Astrocyte (in vitro differentiated cells and primary cell): ENCODE measurements at regions not wholly inside any gene's neighbourhood (a gene's known extent, or its start where the extent isn't known, plus 50 kb on each side); places are given as distances from the start of the nearest gene placed in this dataset.

Source experiments
- DNase-seq: peaks from one replicate; pipeline ENCODE4 v3.0.0-alpha.2; 2010; ENCODE audit warnings: low read depth
- FAIRE-seq: peaks from 2 replicates; lab custom pipeline; 2011; peaks lifted over from hg19 to GRCh38; lab: Jason Lieb, UNC
- H2AFZ ChIP-seq: 2 replicates; pipeline ENCODE4 v1.6.0; 2012; ENCODE audit warnings: low read depth, low read length, inconsistent platforms
- H3K27ac ChIP-seq: 2 replicates; pipeline ENCODE4 v1.5.1; 2011; ENCODE audit warnings: low read depth, low read length, inconsistent platforms
- H3K27me3 ChIP-seq: 2 replicates; pipeline ENCODE4 v1.6.0; 2011; ENCODE audit warnings: low read length, inconsistent platforms; ENCODE audit not compliant: insufficient read depth
- H3K36me3 ChIP-seq: 2 replicates; pipeline ENCODE4 v1.5.1; 2011; ENCODE audit warnings: low read length, inconsistent platforms; ENCODE audit not compliant: insufficient read depth
- H3K4me1 ChIP-seq: 2 replicates; pipeline ENCODE4 v1.5.1; 2011; ENCODE audit warnings: low read length, inconsistent platforms; ENCODE audit not compliant: insufficient read depth
- H3K4me2 ChIP-seq: 2 replicates; pipeline ENCODE4 v1.6.0; 2012; ENCODE audit warnings: low read length, inconsistent platforms
- H3K4me3 ChIP-seq: 2 replicates; pipeline ENCODE4 v1.5.1; 2011; ENCODE audit warnings: low read depth, mild to moderate bottlenecking, low read length, inconsistent platforms; ENCODE audit not compliant: insufficient read depth
- H3K79me2 ChIP-seq: 2 replicates; pipeline ENCODE4 v1.6.0; 2012; ENCODE audit warnings: mild to moderate bottlenecking, low read length, inconsistent platforms; ENCODE audit not compliant: insufficient read depth
- H3K9ac ChIP-seq: 2 replicates; pipeline ENCODE4 v1.6.0; 2012; ENCODE audit warnings: mild to moderate bottlenecking, low read length, inconsistent platforms
- H3K9me3 ChIP-seq: 2 replicates; pipeline ENCODE4 v1.5.1; 2012; ENCODE audit warnings: low read depth, mild to moderate bottlenecking, low read length, inconsistent platforms; ENCODE audit not compliant: insufficient read depth
- H4K20me1 ChIP-seq: 2 replicates; pipeline ENCODE4 v1.6.0; 2012; ENCODE audit warnings: low read length, inconsistent platforms; ENCODE audit not compliant: insufficient read depth
- H3K27ac Mint-ChIP-seq: one replicate; pipeline ENCODE4 v1.8.0; 2021; ENCODE audit warnings: mild to moderate bottlenecking, mixed read lengths; ENCODE audit not compliant: unreplicated experiment
- H3K27me3 Mint-ChIP-seq: one replicate; pipeline ENCODE4 v1.8.0; 2021; ENCODE audit warnings: low read depth, mixed read lengths; ENCODE audit not compliant: unreplicated experiment
- H3K36me3 Mint-ChIP-seq: one replicate; pipeline ENCODE4 v1.8.0; 2021; ENCODE audit warnings: low read depth, mixed read lengths; ENCODE audit not compliant: unreplicated experiment
- H3K4me1 Mint-ChIP-seq: one replicate; pipeline ENCODE4 v1.8.0; 2021; ENCODE audit warnings: low read depth, mixed read lengths; ENCODE audit not compliant: unreplicated experiment
- H3K4me3 Mint-ChIP-seq: one replicate; pipeline ENCODE4 v1.8.0; 2021; ENCODE audit warnings: mild to moderate bottlenecking, moderate library complexity, mixed read lengths; ENCODE audit not compliant: unreplicated experiment
- H3K9me3 Mint-ChIP-seq: one replicate; pipeline ENCODE4 v1.8.0; 2021; ENCODE audit warnings: mild to moderate bottlenecking, mixed read lengths; ENCODE audit not compliant: unreplicated experiment
- EZH2 ChIP-seq: IDR thresholded peaks from 2 replicates; pipeline ENCODE4 v1.6.1; 2012; ENCODE audit warnings: mild to moderate bottlenecking, low read length, inconsistent platforms; ENCODE audit not compliant: insufficient read depth
- TF ChIP-seq, protein P1 (sequence below): IDR thresholded peaks from 2 replicates; pipeline ENCODE4 v1.5.1; 2011; ENCODE audit warnings: low read depth, mild to moderate bottlenecking, inconsistent platforms, low read length, moderate library complexity; ENCODE audit not compliant: insufficient read depth

DNA sequence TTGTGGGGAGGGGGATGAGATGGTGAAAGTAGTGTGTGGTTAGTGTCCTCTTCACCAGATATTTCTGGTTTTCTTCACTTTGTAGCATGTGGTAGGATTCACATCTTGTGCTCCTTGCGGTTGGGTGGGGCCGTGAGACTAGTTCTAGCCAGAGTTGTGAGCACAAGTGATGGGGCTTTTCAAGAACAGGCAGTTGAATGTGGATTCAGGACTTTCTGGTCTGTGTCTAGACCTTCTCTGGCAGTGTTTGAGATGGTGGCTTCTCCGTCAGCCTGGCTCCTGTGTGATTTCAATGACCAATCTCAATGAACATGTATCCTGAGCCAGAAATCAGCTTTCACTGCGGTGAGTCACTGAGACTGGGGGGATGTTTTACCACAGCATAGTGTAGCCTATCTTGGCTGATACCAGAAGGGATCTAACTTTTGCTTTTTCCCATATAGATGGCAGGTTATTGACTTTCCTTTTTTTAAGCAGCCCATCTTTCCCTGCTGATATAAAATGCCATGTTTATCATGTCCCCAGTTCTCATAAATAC lies 82.6 kb downstream of the RPLP1 start:
- no peaks in the 10 kb centered on the region for H3K9me3 ChIP-seq
- H3K36me3 ChIP-seq: no peaks in the 10 kb centered on the region
- Mint-ChIP-seq H3K36me3 (peaks cover 2% of the 10 kb centered on the region), H3K4me1 (peaks cover 16% of the 10 kb centered on the region), H3K9me3 (no peaks in the 10 kb centered on the region), H3K27ac (no peak overlapping the region), H3K4me3 (no peak overlapping the region), H3K27me3 (peaks cover 33% of the 10 kb centered on the region)
- no peaks in the 10 kb centered on the region for H3K79me2 ChIP-seq
- H3K27ac ChIP-seq: no peak overlapping the region
- peaks cover 9% of the 10 kb centered on the region for H3K27me3 ChIP-seq
- H3K4me2 ChIP-seq: peak overlapping the region; percentile 47
- FAIRE-seq (peak; percentile 98), DNase-seq (peak; percentile 84)
- H4K20me1 ChIP-seq: no peaks in the 10 kb centered on the region
- H2AFZ ChIP-seq: no peak overlapping the region
- H3K9ac ChIP-seq: no peak overlapping the region
- H3K4me3 ChIP-seq: no peak overlapping the region
- no peak for TF ChIP-seq EZH2
- TF ChIP-seq, protein P1, sequence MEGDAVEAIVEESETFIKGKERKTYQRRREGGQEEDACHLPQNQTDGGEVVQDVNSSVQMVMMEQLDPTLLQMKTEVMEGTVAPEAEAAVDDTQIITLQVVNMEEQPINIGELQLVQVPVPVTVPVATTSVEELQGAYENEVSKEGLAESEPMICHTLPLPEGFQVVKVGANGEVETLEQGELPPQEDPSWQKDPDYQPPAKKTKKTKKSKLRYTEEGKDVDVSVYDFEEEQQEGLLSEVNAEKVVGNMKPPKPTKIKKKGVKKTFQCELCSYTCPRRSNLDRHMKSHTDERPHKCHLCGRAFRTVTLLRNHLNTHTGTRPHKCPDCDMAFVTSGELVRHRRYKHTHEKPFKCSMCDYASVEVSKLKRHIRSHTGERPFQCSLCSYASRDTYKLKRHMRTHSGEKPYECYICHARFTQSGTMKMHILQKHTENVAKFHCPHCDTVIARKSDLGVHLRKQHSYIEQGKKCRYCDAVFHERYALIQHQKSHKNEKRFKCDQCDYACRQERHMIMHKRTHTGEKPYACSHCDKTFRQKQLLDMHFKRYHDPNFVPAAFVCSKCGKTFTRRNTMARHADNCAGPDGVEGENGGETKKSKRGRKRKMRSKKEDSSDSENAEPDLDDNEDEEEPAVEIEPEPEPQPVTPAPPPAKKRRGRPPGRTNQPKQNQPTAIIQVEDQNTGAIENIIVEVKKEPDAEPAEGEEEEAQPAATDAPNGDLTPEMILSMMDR: no peak
- peaks cover 16% of the 10 kb centered on the region for H3K4me1 ChIP-seq

DNA sequence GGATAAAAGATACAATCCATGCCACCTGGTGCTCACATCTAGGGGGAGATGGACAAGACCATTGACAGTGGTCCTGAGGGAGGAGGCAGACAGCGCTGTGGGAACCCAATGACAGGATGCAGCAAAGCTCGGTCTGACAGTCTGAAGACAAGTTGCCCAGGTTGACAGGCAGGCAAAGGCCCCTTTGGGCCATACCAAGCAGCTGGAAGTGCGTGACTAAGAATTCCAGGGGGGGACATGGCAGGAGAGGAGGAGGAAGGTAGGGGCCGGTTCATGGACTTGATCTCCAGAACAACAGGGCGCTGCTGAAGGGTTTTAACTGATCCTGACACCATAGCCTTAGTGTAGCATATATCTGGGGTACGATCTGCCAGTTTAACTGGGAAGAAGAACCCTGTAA lies 83.4 kb downstream of the RPLP1 start:
- TF ChIP-seq EZH2: no peak
- TF ChIP-seq, protein P1: no peak
- H3K36me3 Mint-ChIP-seq: peaks cover 2% of the 10 kb centered on the region
- Histone ChIP-seq H3K27ac (no peak overlapping the region), H3K9ac (no peak overlapping the region), H3K79me2 (no peaks in the 10 kb centered on the region), H3K27me3 (peaks cover 14% of the 10 kb centered on the region), H4K20me1 (no peaks in the 10 kb centered on the region), H3K36me3 (no peaks in the 10 kb centered on the region), H3K9me3 (no peaks in the 10 kb centered on the region), H3K4me2 (no peak overlapping the region), H3K4me1 (peaks cover 13% of the 10 kb centered on the region), H3K4me3 (no peak overlapping the region), H2AFZ (no peak overlapping the region)
- H3K27ac Mint-ChIP-seq: no peak overlapping the region
- H3K4me1 Mint-ChIP-seq: peaks cover 11% of the 10 kb centered on the region
- DNase-seq (no peak), FAIRE-seq (no peak)
- H3K27me3 Mint-ChIP-seq: peaks cover 32% of the 10 kb centered on the region
- H3K4me3 Mint-ChIP-seq: no peak overlapping the region
- no peaks in the 10 kb centered on the region for H3K9me3 Mint-ChIP-seq

DNA sequence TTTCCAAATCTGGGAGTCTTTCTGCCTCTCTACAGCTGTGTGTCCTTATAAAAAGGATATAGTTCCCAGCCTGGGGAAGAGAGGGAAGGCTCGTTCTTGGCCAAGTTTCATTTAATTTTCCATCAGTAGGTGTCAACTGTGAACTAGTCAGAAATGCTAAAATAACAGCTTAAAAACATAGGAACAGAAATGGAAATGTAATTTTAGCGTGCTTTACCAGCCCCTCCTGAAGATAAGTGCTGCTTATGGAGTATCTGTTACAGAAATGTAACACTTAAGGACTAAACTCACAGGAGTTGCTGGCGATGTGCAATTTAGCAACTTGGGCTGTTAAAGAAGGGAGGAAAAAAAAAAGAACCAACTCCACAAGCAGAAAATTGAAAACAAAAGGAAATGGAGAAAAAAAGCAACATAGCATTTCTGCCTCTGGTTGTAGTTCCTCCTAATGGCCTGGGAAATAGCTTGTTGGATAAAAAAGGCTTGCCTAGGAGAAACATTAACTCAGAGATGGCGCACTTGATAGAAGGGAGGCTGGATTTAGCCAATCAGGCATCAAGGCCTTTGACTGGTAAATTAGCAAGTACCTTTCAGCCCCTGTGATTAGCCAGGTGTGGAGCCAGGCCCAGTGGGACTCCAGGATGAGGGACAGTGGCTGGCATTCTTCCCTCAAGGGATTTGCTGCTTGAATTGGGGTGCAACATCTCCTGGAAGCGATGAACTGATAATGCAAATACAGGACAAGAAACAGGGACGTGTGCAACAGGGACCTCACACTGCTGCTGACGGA lies 84.3 kb downstream of the RPLP1 start:
- no peak overlapping the region for H3K4me2 ChIP-seq
- peaks cover 19% of the 10 kb centered on the region for H3K27me3 ChIP-seq
- Mint-ChIP-seq H3K4me3 (no peak overlapping the region), H3K9me3 (no peaks in the 10 kb centered on the region), H3K36me3 (peaks cover 2% of the 10 kb centered on the region), H3K27me3 (peaks cover 34% of the 10 kb centered on the region), H3K27ac (no peak overlapping the region), H3K4me1 (peaks cover 9% of the 10 kb centered on the region)
- no peak for FAIRE-seq
- H3K79me2 ChIP-seq: no peaks in the 10 kb centered on the region
- H3K9me3 ChIP-seq: no peaks in the 10 kb centered on the region
- peaks cover 4% of the 10 kb centered on the region for H3K4me1 ChIP-seq
- H3K4me3 ChIP-seq: no peak overlapping the region
- no peak overlapping the region for H2AFZ ChIP-seq
- TF ChIP-seq, protein P1: no peak
- no peak for TF ChIP-seq EZH2
- no peaks in the 10 kb centered on the region for H3K36me3 ChIP-seq
- DNase-seq: no peak
- no peak overlapping the region for H3K9ac ChIP-seq
- H3K27ac ChIP-seq: no peak overlapping the region
- H4K20me1 ChIP-seq: no peaks in the 10 kb centered on the region
